ENCODE measurements at regions not wholly inside any gene's neighbourhood (a gene's known extent, or its start where the extent isn't known, plus 50 kb on each side); places are given as distances from the start of the nearest gene placed in this dataset.
A peak's percentile ranks its signal among the peaks of the same experiment; 100 is the strongest.

GRCh38 chr2:60119778-60120177, 433.7 kb downstream of the BCL11A start:
- peak; percentile 55 for TF ChIP-seq CTCF (conservative IDR thresholded peaks at IDR 0.05)
- no peaks in the 10 kb centered on the region for H3K36me3 Mint-ChIP-seq (ENCODE audit: low read depth)
- Histone ChIP-seq H3K4me1 (ENCODE audit: control insufficient read depth, insufficient read depth, low read length) (peaks cover 4% of the 10 kb centered on the region), H3K27ac (ENCODE audit: low read depth, low read length) (no peak overlapping the region), H3K9me3 (ENCODE audit: control insufficient read depth, low read length) (peaks cover 49% of the 10 kb centered on the region), H3K36me3 (ENCODE audit: control insufficient read depth, insufficient read depth, low read length) (no peaks in the 10 kb centered on the region), H3K4me3 (ENCODE audit: low read length) (no peak overlapping the region), H3K9ac (ENCODE audit: extremely low read depth, low read length, poor library complexity, severe bottlenecking) (no peak overlapping the region), H3K27me3 (ENCODE audit: control insufficient read depth, insufficient read depth, low read length, poor library complexity, severe bottlenecking) (peaks cover 20% of the 10 kb centered on the region)
- no peak for DNase-seq
- H3K27me3 Mint-ChIP-seq (ENCODE audit: insufficient read depth) = peaks cover 33% of the 10 kb centered on the region
- peaks cover 70% of the 10 kb centered on the region for H3K9me3 Mint-ChIP-seq
- 88% methylated on average over 1 of the region's 2 CpGs; no CpG with 5 or more reads in 1 of the 2 experiments for WGBS, 2 experiments (ENCODE audit: insufficient coverage in 1 of 2, insufficient read length in 1 of 2)
- peaks cover 3% of the 10 kb centered on the region for H3K4me1 Mint-ChIP-seq
- H3K4me3 Mint-ChIP-seq = no peak overlapping the region
- no peak overlapping the region for H3K27ac Mint-ChIP-seq

GRCh38 chr2:60118917-60119316, 434.5 kb downstream of the BCL11A start:
- Mint-ChIP-seq H3K36me3 (ENCODE audit: low read depth) (no peaks in the 10 kb centered on the region), H3K27me3 (ENCODE audit: insufficient read depth) (peaks cover 24% of the 10 kb centered on the region), H3K27ac (no peak overlapping the region), H3K9me3 (peaks cover 75% of the 10 kb centered on the region), H3K4me1 (no peaks in the 10 kb centered on the region), H3K4me3 (no peak overlapping the region)
- no peak overlapping the region for H3K4me3 ChIP-seq (ENCODE audit: low read length)
- H3K27ac ChIP-seq (ENCODE audit: low read depth, low read length) = no peak overlapping the region
- WGBS, 2 experiments (ENCODE audit: insufficient coverage in 1 of 2, insufficient read length in 1 of 2) = 83 to 94% methylated on average over 1 of the region's 1 CpG
- no peak for DNase-seq
- no peak for TF ChIP-seq CTCF (conservative IDR thresholded peaks at IDR 0.05)
- H3K27me3 ChIP-seq (ENCODE audit: control insufficient read depth, insufficient read depth, low read length, poor library complexity, severe bottlenecking) = peaks cover 14% of the 10 kb centered on the region
- peaks cover 49% of the 10 kb centered on the region for H3K9me3 ChIP-seq (ENCODE audit: control insufficient read depth, low read length)
- no peaks in the 10 kb centered on the region for H3K4me1 ChIP-seq (ENCODE audit: control insufficient read depth, insufficient read depth, low read length)
- H3K9ac ChIP-seq (ENCODE audit: extremely low read depth, low read length, poor library complexity, severe bottlenecking) = no peak overlapping the region
- H3K36me3 ChIP-seq (ENCODE audit: control insufficient read depth, insufficient read depth, low read length) = no peaks in the 10 kb centered on the region

- Histone ChIP-seq H3K4me3 (ENCODE audit: low read length) (no peak overlapping the region), H3K9me3 (ENCODE audit: control insufficient read depth, low read length) (peaks cover 46% of the 10 kb centered on the region), H3K36me3 (ENCODE audit: control insufficient read depth, insufficient read depth, low read length) (no peaks in the 10 kb centered on the region), H3K4me1 (ENCODE audit: control insufficient read depth, insufficient read depth, low read length) (no peaks in the 10 kb centered on the region), H3K27ac (ENCODE audit: low read depth, low read length) (no peak overlapping the region), H3K27me3 (ENCODE audit: control insufficient read depth, insufficient read depth, low read length, poor library complexity, severe bottlenecking) (peaks cover 7% of the 10 kb centered on the region), H3K9ac (ENCODE audit: extremely low read depth, low read length, poor library complexity, severe bottlenecking) (no peak overlapping the region)
- Mint-ChIP-seq H3K4me3 (no peak overlapping the region), H3K27me3 (ENCODE audit: insufficient read depth) (peaks cover 16% of the 10 kb centered on the region), H3K27ac (no peak overlapping the region), H3K9me3 (peaks cover 69% of the 10 kb centered on the region), H3K36me3 (ENCODE audit: low read depth) (no peaks in the 10 kb centered on the region), H3K4me1 (no peaks in the 10 kb centered on the region)
- no peak for DNase-seq
- 89% methylated on average over 1 of the region's 1 CpG; no CpG with 5 or more reads in 1 of the 2 experiments for WGBS, 2 experiments (ENCODE audit: insufficient coverage in 1 of 2, insufficient read length in 1 of 2)
- TF ChIP-seq CTCF (conservative IDR thresholded peaks at IDR 0.05) = no peak
Measured at GRCh38 chr2:60118061-60118460, 435.4 kb downstream of the BCL11A start.

All from endodermal cell (in vitro differentiated cells).